22Rv1 (cell line): ENCODE measurements at regions not wholly inside any gene's neighbourhood (a gene's known extent, or its start where the extent isn't known, plus 50 kb on each side); places are given as distances from the start of the nearest gene placed in this dataset.

ENCODE experiments used
- ZFX ChIP-seq: fragments of 450-650 bp; IDR thresholded peaks from 2 replicates; pipeline ENCODE4 v1.6.1; 2017; ENCODE audit warnings: antibody characterized with exemption, borderline replicate concordance
- TF ChIP-seq, protein P1 (sequence below): fragments of 450-650 bp; IDR thresholded peaks from 2 replicates; pipeline ENCODE4 v1.5.1; 2017; ENCODE audit warnings: mild to moderate bottlenecking

GRCh38 chr18:27750923-27751322, 426.0 kb downstream of the CDH2 start:
- TF ChIP-seq, protein P1, sequence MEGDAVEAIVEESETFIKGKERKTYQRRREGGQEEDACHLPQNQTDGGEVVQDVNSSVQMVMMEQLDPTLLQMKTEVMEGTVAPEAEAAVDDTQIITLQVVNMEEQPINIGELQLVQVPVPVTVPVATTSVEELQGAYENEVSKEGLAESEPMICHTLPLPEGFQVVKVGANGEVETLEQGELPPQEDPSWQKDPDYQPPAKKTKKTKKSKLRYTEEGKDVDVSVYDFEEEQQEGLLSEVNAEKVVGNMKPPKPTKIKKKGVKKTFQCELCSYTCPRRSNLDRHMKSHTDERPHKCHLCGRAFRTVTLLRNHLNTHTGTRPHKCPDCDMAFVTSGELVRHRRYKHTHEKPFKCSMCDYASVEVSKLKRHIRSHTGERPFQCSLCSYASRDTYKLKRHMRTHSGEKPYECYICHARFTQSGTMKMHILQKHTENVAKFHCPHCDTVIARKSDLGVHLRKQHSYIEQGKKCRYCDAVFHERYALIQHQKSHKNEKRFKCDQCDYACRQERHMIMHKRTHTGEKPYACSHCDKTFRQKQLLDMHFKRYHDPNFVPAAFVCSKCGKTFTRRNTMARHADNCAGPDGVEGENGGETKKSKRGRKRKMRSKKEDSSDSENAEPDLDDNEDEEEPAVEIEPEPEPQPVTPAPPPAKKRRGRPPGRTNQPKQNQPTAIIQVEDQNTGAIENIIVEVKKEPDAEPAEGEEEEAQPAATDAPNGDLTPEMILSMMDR = no peak
- no peak for TF ChIP-seq ZFX
